CD4-positive, alpha-beta T cell treated with Interleukin-2 at 100 ng/mL for 4 hours (primary cell): ENCODE measurements at regions not wholly inside any gene's neighbourhood (a gene's known extent, or its start where the extent isn't known, plus 50 kb on each side); places are given as distances from the start of the nearest gene placed in this dataset.

Source experiments
- DNase-seq: peaks from one replicate; pipeline ENCODE4 v3.0.0-alpha.2; 2020; ENCODE audit warnings: low spot score

- DNase-seq = no peak
Measured at GRCh38 chr4:20447103-20447502, 195.4 kb downstream of the SLIT2 start.

GRCh38 chr4:20451986-20452385, 200.3 kb downstream of the SLIT2 start:
- no peak for DNase-seq

GRCh38 chr4:20454515-20454914, 202.8 kb downstream of the SLIT2 start:
- DNase-seq = no peak

- DNase-seq = no peak
Measured at GRCh38 chr4:20456407-20456806, 204.7 kb downstream of the SLIT2 start.

GRCh38 chr4:20462426-20463175, 210.9 kb downstream of the SLIT2 start:
- DNase-seq = no peak

GRCh38 chr4:20463176-20463430, 211.4 kb downstream of the SLIT2 start:
- DNase-seq = no peak

- no peak for DNase-seq
Measured at GRCh38 chr4:20464381-20464780, 212.7 kb downstream of the SLIT2 start.

GRCh38 chr4:20474119-20474518, 222.4 kb downstream of the SLIT2 start:
- DNase-seq = no peak

- no peak for DNase-seq
Measured at GRCh38 chr4:20478412-20478811, 221.8 kb upstream of the PACRGL start.

- DNase-seq = no peak
Measured at GRCh38 chr4:20480165-20480947, 219.9 kb upstream of the PACRGL start.

- no peak for DNase-seq
Measured at GRCh38 chr4:20483416-20483815, 216.8 kb upstream of the PACRGL start.

GRCh38 chr4:20486433-20486832, 213.8 kb upstream of the PACRGL start:
- no peak for DNase-seq

- DNase-seq = no peak
Measured at GRCh38 chr4:20487446-20487845, 212.8 kb upstream of the PACRGL start.

GRCh38 chr4:20487852-20488251, 212.4 kb upstream of the PACRGL start:
- no peak for DNase-seq

- DNase-seq = no peak
Measured at GRCh38 chr4:20490734-20491133, 209.5 kb upstream of the PACRGL start.

- no peak for DNase-seq
Measured at GRCh38 chr4:20493761-20494353, 206.4 kb upstream of the PACRGL start.

- DNase-seq = no peak
Measured at GRCh38 chr4:20496068-20496467, 204.2 kb upstream of the PACRGL start.

GRCh38 chr4:20504146-20504545, 196.1 kb upstream of the PACRGL start:
- DNase-seq = no peak

- no peak for DNase-seq
Measured at GRCh38 chr4:20505927-20506326, 194.3 kb upstream of the PACRGL start.

- no peak for DNase-seq
Measured at GRCh38 chr4:20506827-20507226, 193.4 kb upstream of the PACRGL start.

- no peak for DNase-seq
Measured at GRCh38 chr4:20509315-20509714, 190.9 kb upstream of the PACRGL start.

- DNase-seq = no peak
Measured at GRCh38 chr4:20512033-20512792, 188.0 kb upstream of the PACRGL start.

- DNase-seq = no peak
Measured at GRCh38 chr4:20512985-20513384, 187.3 kb upstream of the PACRGL start.
